Prostate gland (tissue), 2 donors: ENCODE measurements at regions not wholly inside any gene's neighbourhood (a gene's known extent, or its start where the extent isn't known, plus 50 kb on each side); places are given as distances from the start of the nearest gene placed in this dataset.
A peak's percentile ranks its signal among the peaks of the same experiment; 100 is the strongest.
"Not testable (repeated sequence)": the region's sequence is repeated elsewhere in the genome, so short reads cannot be mapped to it uniquely, and the experiment has no call there.

ENCODE experiments used
- DNase-seq: peaks from one replicate; pipeline ENCODE4 v3.0.0-alpha.2; 2019; ENCODE audit warnings: low spot score
- H3K27ac ChIP-seq, 2 donors: fragments of 200-600 bp; sonication (generic); 2 replicates each; pipeline ENCODE4 v1.5.1; 2017 to 2019
- H3K27me3 ChIP-seq: fragments of 200-600 bp; sonication (generic); replicated peaks from 2 replicates; pipeline ENCODE4 v1.5.1; 2019; ENCODE audit not compliant: insufficient read depth
- H3K36me3 ChIP-seq, 2 donors: fragments of 200-600 bp; sonication (generic); 1 replicate in 1 of 2; 2 replicates in 1 of 2; pipeline versions ENCODE4 v1.5.1 to v1.8.1; 2017 to 2019
- H3K4me1 ChIP-seq: fragments of 200-600 bp; sonication (generic); replicated peaks from 2 replicates; pipeline ENCODE4 v1.5.1; 2019
- H3K4me3 ChIP-seq, 2 donors: fragments of 200-600 bp; sonication (generic); 2 replicates each; pipeline ENCODE4 v1.5.1; 2017 to 2019
- H3K9me3 ChIP-seq: fragments of 200-600 bp; sonication (generic); 2 replicates; pipeline ENCODE4 v1.5.1; 2017
- POLR2A ChIP-seq: fragments of 450-650 bp; IDR thresholded peaks from one replicate; pipeline ENCODE4 v1.6.1; 2016; ENCODE audit warnings: antibody characterized with exemption, mild to moderate bottlenecking
- POLR2AphosphoS5 ChIP-seq: sonication (generic); formaldehyde crosslinking; IDR thresholded peaks from one replicate; pipeline ENCODE4 v1.6.1; 2017; ENCODE audit warnings: antibody characterized with exemption
- WGBS: methylation state at CpG from one replicate; pipeline ENCODE4 v1.1.5; 2018; 5-methylcytosine and 5-hydroxymethylcytosine counted together
- intact Hi-C: fragments of 100-400 bp; cut with DNase I; formaldehyde crosslinking; loops from one replicate; pipeline ENCODE4 v1.14.2; 2022
- TF ChIP-seq, protein P1 (sequence below), 4 experiments: fragments of 200-600 bp in 2 of 4; fragments of 450-650 bp in 2 of 4; sonication (generic) in 2 of 4; IDR thresholded peaks; 1 replicate in 3 of 4; 2 replicates in 1 of 4; pipeline ENCODE4 v1.5.1; 2016 to 2019; ENCODE audit warnings: antibody characterized with exemption in 4 of 4, mild to moderate bottlenecking in 2 of 4, moderate library complexity in 2 of 4

DNA sequence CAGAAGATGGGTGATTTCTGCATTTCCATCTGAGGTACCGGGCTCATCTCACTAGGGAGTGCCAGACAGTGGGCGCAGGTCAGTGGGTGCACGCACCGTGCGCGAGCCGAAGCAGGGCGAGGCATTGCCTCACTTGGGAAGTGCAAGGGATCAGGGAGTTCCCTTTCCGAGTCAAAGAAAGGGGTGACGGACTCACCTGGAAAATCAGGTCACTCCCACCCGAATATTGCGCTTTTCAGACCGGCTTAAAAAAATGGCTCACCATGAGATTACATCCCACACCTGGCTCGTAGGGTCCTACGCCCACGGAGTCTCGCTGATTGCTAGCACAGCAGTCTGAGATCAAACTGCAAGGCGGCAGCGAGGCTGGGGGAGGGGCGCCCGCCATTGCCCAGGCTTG lies 194.0 kb downstream of the PARM1 start:
- H3K4me3 ChIP-seq, result peak overlapping the region; percentile 19 to 26
- WGBS, result 65% methylated on average over 17 of the region's 21 CpGs
- H3K4me1 ChIP-seq, H3K27me3 ChIP-seq, H3K36me3 ChIP-seq, intact Hi-C loops, H3K27ac ChIP-seq, H3K9me3 ChIP-seq, DNase-seq: not testable (repeated sequence)
- TF ChIP-seq POLR2AphosphoS5, result peak; percentile 12

DNA sequence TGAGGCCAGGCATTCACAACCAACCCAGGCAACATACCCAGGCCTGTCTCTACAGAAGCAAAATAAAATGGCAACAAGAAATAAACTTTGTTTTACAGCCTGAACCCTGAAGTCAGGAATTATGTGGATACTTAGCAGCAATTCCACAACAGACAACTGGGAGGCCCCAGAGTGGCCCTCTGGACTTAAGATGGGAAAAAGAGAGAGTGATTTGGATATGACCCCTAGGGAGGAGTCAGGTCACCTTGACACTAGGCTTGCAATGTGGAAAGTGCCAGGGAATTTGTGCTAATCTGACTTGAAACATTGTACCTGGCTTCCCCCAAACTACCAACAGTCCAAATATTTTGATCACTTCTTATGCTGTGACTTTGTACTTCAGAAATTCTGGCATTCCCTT lies 193.1 kb downstream of the PARM1 start:
- H3K9me3 ChIP-seq, result no peaks in the 10 kb centered on the region
- TF ChIP-seq, protein P1, sequence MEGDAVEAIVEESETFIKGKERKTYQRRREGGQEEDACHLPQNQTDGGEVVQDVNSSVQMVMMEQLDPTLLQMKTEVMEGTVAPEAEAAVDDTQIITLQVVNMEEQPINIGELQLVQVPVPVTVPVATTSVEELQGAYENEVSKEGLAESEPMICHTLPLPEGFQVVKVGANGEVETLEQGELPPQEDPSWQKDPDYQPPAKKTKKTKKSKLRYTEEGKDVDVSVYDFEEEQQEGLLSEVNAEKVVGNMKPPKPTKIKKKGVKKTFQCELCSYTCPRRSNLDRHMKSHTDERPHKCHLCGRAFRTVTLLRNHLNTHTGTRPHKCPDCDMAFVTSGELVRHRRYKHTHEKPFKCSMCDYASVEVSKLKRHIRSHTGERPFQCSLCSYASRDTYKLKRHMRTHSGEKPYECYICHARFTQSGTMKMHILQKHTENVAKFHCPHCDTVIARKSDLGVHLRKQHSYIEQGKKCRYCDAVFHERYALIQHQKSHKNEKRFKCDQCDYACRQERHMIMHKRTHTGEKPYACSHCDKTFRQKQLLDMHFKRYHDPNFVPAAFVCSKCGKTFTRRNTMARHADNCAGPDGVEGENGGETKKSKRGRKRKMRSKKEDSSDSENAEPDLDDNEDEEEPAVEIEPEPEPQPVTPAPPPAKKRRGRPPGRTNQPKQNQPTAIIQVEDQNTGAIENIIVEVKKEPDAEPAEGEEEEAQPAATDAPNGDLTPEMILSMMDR (IDR thresholded peaks at IDR 0.05), result no peak
- TF ChIP-seq POLR2A (no peak), POLR2AphosphoS5 (no peak)
- no peak for DNase-seq
- no peak overlapping the region for H3K4me3 ChIP-seq
- intact Hi-C loops, result no loop called here
- H3K27me3 ChIP-seq, result no peaks in the 10 kb centered on the region
- H3K27ac ChIP-seq, result no peak overlapping the region
- H3K36me3 ChIP-seq, result no peaks in the 10 kb centered on the region
- no peaks in the 10 kb centered on the region for H3K4me1 ChIP-seq

DNA sequence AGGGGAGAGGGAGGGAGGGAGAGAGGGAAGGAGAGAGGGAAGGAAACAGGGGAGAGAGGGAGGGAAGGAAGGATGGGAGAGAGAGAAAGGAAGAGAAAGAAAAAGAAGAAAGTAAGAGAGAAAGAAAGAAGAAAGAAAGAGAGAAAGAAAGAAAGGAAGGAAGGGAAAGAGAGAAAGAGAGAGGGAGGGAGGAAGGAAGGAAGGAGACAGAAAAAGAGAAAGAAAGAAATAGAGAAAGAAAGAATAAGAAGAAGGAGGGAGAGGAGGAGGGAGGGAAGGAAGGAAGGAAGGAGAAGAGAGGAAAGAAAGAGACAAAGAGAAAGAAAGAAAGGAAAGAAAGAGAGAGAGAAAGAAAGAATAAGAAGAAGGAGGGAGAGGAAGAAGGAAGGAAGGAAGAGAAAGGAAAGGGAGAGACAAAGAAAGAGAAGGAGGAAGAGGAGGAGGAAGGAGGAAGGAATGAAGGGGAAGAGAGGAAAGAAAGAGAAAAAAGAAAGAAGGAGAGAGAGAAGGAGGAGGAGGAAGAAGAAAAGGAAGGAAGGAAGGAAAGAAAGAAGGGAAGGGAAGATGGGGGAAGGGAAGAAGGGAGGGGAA lies 189.6 kb downstream of the PARM1 start:
- Histone ChIP-seq H3K27ac (no peak overlapping the region), H3K4me1 (no peaks in the 10 kb centered on the region), H3K4me3 (no peak overlapping the region), H3K27me3 (no peaks in the 10 kb centered on the region), H3K36me3 (no peaks in the 10 kb centered on the region), H3K9me3 (no peaks in the 10 kb centered on the region)
- TF ChIP-seq, protein P1 (IDR thresholded peaks at IDR 0.05), result no peak
- TF ChIP-seq POLR2A (no peak), POLR2AphosphoS5 (no peak)
- intact Hi-C loops, result no loop called here
- DNase-seq, result no peak

DNA sequence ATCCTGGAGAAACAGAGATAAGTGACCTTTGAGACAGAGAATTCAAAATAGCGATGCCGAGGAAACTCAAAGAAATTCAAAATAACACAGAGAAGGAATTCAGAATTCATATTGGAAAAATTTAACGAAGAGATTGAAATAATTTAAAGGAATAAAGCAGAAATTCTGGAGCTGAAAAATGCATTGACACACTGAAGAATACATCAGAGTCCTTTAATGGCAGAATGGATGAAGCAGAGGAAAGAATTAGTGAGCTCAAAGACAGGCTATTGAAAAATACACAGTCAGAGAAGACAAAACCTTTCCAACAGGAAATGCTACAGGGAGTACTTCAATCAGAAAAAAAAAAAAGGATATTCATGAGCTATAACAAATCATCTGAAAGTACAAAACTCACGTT lies 185.8 kb downstream of the PARM1 start:
- Histone ChIP-seq H3K4me3 (no peak overlapping the region), H3K4me1 (no peaks in the 10 kb centered on the region), H3K9me3 (no peaks in the 10 kb centered on the region), H3K36me3 (no peaks in the 10 kb centered on the region), H3K27ac (no peak overlapping the region), H3K27me3 (no peaks in the 10 kb centered on the region)
- TF ChIP-seq, protein P1 (IDR thresholded peaks at IDR 0.05), result no peak
- TF ChIP-seq POLR2AphosphoS5, result no peak
- no peak for TF ChIP-seq POLR2A
- DNase-seq, result no peak
- WGBS, result 87% methylated on average over 4 of the region's 4 CpGs
- intact Hi-C loops, result no loop called here

DNA sequence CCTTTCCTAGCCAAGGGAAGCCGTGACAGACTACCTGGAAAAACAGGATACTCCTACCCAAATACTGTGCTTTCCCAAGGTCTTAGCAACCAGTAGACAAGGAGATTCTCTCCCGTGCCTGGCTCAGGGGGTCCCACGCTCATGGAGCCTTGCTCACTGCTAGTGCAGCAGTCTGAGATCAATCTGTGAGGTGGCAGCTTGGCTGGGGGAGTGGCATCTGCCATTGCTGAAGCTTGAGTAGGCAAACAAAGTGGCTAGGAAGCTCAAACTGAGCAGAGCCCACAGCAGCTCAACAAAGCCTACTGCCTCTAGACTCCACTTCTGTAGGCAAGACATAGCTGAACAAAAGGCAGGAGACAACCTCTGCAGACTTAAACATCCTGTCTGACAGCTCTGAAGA lies 177.1 kb downstream of the PARM1 start:
- H3K27ac ChIP-seq, result no peak overlapping the region
- H3K36me3 ChIP-seq, result no peaks in the 10 kb centered on the region
- no peaks in the 10 kb centered on the region for H3K27me3 ChIP-seq
- H3K9me3 ChIP-seq, result no peaks in the 10 kb centered on the region
- DNase-seq, result no peak
- WGBS, result 96% methylated on average over 3 of the region's 3 CpGs
- H3K4me1 ChIP-seq, result no peaks in the 10 kb centered on the region
- TF ChIP-seq POLR2A (no peak), POLR2AphosphoS5 (no peak)
- TF ChIP-seq, protein P1 (IDR thresholded peaks at IDR 0.05), result no peak
- intact Hi-C loops, result no loop called here
- H3K4me3 ChIP-seq, result no peak overlapping the region
